Amniotic epithelial cell (primary cell): ENCODE measurements at regions not wholly inside any gene's neighbourhood (a gene's known extent, or its start where the extent isn't known, plus 50 kb on each side); places are given as distances from the start of the nearest gene placed in this dataset.
"Not testable (repeated sequence)": the region's sequence is repeated elsewhere in the genome, so short reads cannot be mapped to it uniquely, and the experiment has no call there.

Source experiments
- DNase-seq: peaks from one replicate; pipeline ENCODE4 v3.0.0-alpha.2; 2010; ENCODE audit warnings: low read depth

DNA sequence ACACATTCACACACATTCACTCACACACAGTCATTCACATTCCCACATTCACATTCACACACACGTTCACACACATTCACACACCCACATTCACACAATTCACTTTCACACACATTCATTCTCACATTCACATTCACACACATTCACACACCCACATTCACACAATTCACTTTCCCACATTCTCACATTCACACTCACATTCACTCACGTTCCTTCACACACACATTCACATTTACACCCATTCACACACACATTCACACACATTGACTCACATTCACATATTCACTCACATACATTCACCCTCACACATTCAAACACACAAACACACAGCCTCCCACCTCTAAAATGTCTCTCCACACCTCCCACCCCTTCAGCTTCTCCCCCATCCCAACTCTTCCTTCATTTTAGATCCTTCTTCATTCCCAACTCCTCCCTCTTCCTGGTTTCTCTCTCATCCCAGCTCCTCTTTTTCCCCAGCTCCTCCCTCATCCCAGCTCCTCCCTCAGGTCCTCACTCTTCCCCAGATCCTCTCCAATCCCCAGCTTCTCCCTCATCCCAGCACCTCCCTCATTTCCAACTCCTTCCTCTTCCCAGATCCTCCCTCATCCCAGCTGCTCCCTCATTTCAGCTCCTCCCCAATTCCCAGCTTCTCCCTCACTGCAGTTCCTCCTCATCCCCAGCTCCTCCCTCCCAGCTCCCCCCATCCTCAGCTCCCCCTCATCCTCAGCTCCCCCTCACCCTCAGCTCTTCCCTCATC lies 111.0 kb downstream of the FAM53A start:
- DNase-seq, result no peak

DNA sequence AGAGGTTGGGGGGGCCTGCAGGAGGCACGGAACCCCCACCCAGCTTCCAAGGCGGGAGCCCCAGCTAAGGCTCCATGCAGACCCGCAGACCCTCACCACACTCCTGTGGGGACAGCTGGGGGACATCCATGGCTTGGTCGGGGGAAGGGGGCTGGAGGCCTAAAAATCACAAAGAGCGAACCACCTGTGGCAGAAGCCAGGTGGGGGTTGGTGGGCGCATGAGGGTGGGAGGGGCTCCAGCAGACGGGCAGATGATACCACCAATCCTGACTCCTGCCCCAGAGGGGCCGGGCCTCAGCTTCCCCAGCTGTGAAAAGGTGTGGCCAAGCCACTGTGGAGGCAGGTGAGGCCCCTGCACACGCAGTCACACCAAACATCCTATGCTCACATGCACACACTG lies 111.6 kb downstream of the FAM53A start:
- DNase-seq, result no peak

DNA sequence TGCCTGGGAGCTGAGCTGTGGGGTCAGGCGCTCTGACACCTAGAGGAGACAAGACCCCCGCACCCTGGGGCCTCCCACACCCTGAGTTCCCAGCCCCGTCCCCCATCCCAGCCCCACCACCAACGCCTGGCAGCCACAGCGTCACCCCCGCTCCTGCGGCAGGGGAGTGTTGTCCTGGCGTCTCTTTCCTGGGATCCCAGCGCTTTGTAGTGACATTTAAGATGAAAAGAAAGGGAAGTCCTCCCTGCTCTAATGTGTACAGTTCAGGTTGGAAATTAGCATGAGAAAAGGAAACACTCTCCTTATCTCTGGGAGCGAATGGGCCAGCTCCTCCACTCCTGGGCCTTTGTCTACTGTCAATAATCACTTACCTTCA lies 112.1 kb downstream of the FAM53A start:
- DNase-seq, result no peak

DNA sequence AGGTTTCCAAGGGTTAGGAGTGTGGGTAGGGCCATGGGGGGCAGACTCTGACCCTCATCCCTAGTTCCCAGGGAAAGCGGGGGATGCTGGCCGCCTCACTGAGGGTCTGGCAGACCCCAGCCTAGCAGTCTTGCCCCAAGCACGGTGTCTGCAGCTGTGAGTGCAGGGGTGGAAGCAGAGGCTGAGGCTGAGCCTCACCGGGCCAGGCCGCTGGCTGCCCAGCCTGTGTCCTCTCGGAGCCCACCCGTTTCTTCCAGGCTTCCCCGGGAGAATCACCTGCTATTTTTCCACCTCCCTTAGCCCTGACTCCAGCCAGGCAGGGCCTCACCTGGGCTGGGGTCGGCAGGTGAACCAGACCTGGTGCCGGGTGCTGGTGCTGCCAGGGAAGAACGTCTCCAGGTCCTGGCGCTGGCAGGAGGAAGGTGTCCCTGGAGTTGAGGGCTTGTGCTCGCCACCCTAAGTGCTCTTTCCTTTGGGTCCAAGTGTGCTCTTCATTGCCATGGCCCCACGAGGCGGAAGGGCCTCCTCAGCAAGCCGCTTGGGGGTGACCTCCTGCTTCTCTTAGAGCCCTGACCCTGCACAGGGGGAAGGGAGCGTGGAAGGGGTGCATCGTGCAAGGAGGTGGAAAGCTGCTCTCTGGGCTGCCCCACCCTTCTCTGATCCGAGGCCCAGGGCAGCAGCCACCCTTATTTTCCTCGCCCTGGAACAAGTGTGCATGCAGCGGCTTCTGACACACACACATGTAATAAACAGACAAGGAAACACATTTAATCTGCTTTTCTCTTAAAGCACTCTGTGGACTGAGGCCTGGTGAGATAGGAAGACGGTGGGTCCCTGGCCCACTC lies 112.7 kb downstream of the FAM53A start:
- no peak for DNase-seq

DNA sequence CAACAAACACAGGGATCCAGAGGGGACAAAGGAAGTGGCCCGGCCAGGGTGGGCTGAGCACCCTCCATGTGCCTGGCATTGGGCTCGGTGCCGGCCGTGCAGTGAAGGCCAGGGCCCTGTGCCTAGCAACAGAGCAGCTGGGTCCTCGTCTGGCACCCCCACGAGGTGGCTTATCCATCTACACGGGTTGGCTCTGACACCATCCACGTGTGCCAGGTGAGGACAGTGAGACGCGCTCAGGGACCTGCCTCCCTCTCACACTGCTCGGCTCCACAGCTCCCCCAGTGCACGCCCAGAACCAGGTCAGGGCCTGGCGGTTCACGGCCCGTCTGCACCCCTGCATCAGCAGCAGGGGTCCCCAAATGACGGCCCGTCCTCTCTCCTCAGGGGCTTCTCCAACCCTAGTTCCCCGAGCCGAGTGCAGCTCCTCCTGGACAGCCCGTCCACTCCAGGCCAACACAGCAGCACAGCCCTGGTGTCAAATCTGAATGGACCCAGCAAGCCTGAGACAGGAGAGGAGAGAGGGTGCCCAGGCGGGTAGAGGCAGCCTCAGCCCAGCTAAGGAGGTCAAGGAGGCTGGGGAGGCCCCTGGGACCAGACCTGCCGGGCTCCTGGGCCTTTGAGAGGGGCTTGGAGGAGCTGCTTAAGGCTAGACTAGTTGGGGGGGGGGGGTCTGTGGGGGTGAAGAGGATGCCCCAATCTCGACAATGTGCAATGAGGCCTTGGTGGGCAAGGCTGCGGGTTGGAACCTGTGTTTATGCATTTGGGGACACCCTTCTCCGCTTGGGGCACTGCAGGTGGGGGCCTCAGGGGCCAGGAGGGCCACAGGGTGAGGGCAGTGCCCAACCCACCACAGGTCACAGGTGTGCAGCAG lies 113.6 kb downstream of the FAM53A start:
- no peak for DNase-seq

DNA sequence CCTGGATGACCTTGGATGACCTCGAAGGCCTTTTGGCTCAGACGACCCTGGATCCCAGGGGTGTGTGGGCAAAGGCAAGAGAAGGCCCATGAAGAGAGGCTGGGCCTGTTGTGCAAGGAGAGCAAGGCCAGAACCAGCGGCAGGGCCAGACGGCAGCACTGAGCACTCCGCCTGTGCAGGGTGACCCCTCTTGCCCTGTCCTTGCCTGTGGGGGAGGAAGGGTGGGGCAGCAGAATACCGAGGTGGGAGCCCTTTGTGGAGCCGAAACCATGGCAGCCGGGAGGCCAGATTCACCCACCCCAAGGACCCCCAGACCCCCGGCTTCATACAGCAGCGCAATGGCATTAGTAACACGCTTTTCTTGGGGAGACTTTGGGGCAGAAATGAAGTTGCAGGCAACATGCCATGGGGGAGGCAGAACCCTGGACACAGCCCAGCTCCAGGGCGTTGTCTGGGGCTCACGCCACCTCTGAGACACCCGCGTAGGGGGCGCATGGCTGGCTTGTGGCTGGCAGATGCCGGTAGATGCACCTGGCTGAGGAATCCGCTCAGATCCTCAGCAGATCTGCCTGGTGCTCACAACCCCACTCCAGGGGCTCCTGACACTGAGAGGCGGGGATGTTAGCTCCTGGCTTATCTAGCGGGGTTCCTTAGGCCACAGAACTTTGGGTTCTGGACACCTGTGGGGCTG lies 114.5 kb downstream of the FAM53A start:
- DNase-seq, result no peak

DNA sequence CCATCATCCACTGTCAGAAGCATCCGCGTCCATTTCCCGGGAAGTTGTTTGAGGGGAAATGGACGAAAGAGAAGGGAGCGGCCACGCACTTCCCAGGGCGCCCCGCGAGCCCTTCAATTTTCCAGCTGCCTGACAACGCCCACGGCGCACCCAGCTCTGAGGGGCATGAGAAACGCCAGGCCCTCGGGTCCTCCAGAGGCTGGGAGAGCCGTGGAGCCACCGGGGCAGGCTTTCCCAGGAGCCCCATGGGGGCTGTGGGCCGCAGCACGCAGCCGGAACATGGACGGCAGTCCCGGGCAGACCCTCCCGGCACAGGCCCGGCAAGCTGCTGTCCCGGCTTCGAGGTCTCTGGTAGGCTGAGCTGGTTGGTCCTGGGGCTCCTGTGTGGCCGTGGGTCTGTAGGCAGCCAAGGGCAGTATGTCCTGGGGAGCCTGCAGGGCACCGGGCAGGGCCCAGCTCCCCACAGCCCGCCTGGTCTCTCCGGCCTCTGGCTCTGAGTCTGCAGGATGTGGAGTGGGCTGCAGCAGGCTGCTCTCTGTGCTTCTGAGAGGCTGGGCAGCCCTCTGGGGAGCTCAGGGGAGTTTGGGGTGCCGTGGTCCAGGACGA lies 115.2 kb downstream of the FAM53A start:
- DNase-seq, result no peak

DNA sequence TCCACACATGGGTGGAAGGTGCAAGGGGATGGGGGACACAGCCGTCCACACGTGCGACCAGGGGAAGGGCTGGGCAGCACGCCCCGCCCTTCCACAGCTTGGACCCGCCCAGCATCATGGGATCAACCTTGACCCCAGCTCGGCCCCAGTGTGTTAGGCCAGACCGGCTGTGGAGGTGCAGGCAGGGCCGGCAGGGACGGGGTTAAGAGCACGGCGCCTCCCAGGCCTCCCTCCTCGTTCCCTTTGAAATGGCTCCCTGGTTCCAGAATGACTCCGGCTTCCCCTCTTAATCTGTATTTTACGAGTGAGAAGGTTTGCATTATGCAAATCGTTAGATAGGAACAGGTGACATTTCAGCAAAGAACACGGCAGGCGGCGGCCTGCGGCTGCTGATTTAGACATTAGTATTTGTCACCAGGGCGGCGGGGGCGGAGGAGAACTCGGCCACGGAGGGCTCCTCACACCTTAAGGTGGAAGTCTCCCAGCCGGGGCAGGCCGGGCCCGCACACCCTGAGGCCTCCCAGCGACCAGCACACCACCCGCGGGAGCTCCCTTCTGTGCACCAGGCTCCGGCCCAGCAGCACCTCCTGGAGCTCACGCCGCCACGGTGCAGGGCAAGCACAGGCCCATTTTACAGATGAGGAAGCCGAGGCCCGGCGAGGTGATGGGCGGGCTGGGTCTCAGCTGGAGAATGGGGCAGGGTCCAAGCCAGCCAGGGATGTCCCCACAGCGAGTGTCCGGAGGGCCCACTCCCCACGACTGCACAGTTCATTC lies 116.1 kb downstream of the FAM53A start:
- no peak for DNase-seq

DNA sequence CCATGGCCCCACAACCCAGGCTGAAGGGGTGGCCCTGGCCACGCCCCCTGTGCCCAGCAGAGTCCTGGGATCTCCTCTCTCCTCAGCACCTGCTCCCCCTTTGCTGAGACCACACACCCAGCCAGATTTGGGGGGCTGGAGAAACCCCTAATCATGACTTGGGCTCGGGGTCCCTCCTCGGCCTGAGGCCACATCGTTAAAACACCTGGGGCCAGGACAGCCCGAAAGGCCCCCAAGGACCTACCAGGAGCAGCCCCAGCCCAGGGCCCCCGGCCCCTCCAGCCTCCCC lies 116.7 kb downstream of the FAM53A start:
- DNase-seq, result no peak

DNA sequence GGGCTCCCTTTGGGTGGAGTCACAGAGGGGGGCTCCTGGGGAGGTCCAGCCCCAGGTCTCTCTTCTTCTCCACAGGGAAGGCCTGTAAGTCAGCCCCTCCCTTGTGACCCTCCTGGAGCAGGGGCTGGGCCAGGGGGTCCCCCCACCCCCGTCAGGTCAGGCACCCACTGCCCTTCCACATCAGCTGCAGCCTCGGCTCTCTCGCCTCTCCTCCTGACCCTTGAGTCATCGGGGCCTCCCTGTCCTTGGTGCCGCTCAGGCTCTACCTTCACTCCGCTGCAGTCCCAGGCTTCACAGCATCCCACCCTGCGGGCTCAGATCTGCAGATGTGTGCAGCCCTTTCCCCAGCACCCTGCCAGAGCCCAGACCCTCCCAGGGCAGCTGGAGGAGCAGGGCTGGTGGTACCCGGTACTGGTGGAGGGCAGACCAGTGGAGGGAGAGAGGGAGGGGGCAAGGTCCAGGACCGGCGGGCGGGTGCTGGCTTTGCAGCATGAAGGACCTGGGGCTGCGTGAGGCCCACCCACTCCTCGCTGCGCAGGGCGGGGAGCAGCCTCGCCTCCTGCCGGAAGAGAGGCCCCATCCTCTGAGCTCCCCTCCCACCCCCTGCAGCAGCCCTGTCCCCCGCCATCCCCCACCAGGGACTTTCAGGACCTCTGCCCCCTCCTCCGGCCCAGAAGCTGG lies 117.1 kb downstream of the FAM53A start:
- DNase-seq, result no peak

DNA sequence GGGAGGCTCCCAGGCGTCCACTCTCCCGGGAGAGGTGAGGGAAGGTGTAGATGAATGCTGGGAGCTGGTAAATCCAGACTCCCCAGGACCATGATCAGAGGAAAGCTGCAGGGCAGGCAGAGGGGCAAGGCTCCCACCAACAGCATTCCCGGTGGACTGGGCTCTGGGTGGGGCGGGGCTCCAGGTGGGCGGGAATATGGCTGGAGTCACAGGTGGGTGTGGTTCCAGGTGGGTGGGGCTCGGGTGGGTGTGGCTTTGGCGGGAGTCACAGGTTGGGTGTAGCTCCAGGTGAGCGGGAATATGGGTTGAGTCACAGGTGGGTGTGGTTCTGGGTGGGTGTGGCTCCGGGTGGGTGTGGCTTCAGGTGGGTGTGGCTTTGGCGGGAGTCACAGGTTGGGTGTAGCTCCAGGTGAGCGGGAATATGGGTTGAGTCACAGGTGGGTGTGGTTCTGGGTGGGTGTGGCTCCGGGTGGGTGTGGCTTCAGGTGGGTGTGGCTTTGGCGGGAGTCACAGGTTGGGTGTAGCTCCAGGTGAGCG lies 117.7 kb downstream of the FAM53A start:
- not testable (repeated sequence) for DNase-seq

DNA sequence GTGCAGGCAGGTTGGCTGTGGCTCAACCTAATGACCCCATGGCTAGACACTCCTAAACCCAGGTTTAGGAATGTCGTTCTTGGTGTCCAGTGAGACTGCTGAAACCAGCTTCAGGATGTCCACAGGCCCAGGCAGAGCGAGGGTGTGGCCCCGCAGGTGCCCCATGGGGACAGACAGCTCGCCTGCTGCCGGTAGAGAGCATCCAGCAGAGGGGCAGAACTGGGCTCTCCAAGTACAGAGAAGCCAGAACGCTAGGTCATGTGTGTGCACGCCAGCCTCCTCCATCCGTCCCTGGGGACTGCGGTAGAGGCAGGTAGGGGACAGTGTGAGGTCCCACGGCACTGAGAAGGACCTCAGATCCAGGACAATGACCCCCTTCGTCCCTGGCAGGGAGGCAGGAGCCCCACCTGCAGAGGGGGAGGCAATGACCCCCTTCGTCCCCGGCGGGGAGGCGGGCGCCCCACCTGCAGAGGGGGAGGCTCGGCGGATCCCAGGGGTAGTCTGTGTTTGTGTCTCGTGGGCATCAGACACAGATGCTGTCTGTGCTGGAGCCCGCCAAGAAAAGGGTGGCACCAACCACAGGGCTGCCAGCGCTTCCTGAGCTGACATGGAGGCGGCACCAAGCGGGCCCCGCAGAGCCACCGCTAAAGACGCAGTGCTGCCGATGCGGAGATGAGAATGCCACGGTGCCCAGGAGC lies 118.4 kb downstream of the FAM53A start:
- DNase-seq, result no peak

DNA sequence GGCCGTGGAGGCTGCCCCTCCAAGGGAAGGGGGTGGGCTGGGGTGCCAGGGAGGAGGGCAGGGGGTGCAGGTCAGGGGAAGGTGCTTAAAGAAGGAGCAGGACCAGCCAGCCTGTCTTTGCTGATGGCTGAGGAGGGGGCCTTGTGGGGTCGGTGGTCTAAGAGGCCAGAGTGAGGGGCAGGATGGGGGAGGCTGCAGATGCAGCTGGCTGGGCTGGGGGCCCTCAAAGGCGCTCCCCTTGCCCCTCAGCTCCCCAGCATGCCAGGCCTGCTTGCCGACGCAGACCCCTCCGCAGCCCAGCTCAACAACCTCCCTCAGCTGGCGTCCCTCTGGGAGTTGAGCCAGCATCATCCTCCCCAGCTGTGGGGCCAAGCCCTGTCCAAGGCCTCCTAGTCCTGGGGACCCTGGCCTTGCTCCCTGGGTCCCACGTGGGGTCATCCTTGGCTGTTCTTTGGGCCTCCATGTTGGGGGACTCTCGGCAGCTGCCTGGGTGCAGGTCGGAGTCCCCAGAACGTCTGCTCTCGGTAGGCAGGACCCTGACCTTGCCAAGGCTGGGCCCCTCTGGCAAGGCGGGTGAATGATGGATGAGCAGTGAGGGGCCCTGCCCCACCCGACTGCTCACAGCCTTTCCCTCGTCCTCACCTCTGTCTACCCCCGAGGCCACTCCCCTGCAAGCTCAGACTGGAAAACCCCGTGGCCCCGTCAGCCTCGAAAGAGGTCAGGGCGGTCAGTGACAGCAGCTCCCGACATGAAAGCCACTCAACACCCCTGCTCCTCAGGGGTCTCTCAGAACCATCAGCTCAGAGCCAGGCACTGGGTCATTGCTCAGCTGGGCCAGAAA lies 119.4 kb downstream of the FAM53A start:
- no peak for DNase-seq

DNA sequence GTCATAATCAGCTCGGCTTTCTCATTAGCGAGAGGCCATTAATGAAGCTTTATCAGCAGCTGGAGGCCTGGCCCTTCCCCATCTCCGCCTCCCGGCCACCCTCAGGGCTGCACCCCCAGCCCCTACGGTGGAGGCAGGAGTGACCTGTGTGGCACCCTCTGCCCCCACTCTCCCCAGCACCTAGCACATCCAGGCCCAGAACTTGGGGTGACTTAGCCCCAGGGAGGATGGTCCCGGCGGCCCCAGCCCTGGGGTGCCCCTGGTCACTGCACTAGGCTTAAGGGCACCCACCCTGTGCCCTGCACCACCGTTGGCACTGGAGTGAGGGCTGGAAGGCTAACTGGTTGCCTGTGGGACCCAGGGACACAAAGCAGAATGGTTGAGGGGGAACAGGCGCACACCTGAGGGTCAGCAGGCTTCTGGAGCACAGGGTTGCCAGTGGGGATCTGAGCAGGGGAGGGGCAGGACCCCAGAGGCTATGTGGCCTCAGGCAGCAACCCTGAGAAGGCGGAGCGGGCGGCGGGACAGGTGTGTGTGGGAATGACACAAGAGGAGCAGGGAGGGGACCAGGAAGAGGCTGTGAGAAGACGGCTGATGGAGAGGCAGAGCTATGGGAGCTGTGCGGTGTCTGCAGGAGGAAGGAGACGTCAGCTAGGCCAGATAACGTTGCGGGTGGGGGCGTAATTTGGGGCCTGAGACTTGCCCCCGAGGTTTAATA lies 120.2 kb downstream of the FAM53A start:
- DNase-seq, result no peak

DNA sequence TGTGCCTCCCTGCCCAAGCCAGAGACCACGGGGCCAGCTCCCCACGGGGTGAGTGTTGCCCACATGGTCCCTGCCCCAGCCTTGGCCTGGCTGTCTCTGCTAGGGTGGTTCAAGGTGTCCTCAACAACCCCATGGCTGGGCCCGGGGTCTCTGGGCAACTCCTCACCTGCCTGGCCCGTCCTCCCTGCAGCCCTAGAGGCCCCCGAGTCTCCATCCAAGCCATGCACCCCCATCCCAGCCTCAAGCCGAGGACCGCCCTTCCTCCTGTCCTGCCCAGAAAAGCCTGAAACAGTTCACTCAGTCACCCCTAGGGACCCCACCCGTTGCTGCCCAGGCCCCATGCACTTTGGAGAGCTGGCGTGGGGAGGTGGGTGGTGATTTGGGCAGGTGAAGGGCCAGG lies 120.9 kb downstream of the FAM53A start:
- DNase-seq, result no peak

DNA sequence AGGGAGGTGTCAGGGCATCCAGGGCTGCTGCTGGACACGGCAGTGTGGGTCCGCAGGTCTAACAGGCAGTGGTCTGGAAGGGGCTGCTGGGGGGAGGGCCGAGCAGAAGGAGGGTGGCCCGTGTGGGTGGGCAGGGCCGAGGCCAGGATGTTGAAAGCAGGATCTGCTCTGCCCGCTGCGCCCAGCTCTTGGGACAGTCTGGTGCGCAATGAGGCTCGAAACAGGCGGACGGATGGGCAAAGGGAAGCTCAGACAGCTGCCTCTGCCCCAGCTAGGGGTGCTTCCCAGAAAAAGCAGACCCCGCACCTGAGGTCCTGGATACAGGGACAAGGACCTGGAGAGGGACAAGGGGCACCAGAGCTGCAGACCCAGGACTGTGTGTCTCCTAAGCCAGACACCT lies 121.3 kb downstream of the FAM53A start:
- DNase-seq, result no peak

DNA sequence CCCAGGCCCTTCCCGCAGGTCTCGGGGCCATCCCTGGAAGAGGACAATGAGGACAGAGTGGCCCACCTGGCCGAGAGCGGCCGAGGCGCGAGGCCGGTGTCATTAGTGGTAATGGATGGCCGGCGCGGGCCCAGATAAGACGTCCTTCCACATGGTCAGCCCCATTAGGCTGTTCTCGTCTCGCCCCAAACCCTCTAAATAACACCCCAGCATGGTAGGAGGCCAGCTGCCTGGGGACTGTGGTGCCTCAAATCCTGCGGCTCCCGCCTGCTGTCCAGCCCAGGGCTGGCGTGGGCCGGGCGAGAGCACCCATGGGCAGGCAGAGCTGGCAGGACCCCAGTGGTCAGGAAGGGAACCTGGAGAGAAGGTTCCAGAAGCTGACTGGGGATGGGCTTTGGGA lies 121.7 kb downstream of the FAM53A start:
- no peak for DNase-seq
